ENCODE measurements at regions not wholly inside any gene's neighbourhood (a gene's known extent, or its start where the extent isn't known, plus 50 kb on each side); places are given as distances from the start of the nearest gene placed in this dataset.

GRCh38 chr14:51518711-51519110, 133.0 kb upstream of the FRMD6 start:
- TF ChIP-seq CTCF (conservative IDR thresholded peaks at IDR 0.05; ENCODE audit: low read length) (no peak), EZH2phosphoT487 (IDR thresholded peaks at IDR 0.05; ENCODE audit: borderline replicate concordance) (no peak)
